GM12875 (cell line): ENCODE measurements at regions not wholly inside any gene's neighbourhood (a gene's known extent, or its start where the extent isn't known, plus 50 kb on each side); places are given as distances from the start of the nearest gene placed in this dataset.

Experiments used
- H3K4me3 ChIP-seq: one replicate; pipeline ENCODE4 v1.5.1; 2011; ENCODE audit warnings: low read depth, low read length, control low read depth
- TF ChIP-seq, protein P1 (sequence below): IDR thresholded peaks from 2 replicates; pipeline ENCODE4 v1.5.1; 2011; ENCODE audit warnings: low read depth, mild to moderate bottlenecking, control low read depth, inconsistent platforms, low read length, moderate library complexity, borderline replicate concordance; ENCODE audit not compliant: insufficient read depth

DNA sequence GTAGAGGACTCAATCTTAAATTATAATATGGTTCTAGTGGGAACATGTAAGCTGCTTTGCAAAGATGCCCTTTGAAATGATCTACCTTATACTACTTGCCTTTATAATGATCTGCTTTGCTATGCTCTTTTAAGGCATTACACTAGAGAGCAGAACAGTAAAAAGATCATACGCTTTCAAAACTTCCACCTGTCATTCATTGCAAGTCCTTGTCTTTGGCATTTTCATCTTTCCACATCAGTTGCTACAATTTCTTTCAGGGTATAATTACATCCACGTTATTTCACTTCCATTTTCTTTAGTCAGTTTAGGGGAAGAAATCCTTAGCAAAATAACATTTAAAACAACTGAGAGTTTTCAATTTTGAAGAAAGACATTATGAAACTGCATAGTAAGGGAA lies 80.3 kb downstream of the ACTBL2 start:
- no peak overlapping the region for H3K4me3 ChIP-seq
- TF ChIP-seq, protein P1, sequence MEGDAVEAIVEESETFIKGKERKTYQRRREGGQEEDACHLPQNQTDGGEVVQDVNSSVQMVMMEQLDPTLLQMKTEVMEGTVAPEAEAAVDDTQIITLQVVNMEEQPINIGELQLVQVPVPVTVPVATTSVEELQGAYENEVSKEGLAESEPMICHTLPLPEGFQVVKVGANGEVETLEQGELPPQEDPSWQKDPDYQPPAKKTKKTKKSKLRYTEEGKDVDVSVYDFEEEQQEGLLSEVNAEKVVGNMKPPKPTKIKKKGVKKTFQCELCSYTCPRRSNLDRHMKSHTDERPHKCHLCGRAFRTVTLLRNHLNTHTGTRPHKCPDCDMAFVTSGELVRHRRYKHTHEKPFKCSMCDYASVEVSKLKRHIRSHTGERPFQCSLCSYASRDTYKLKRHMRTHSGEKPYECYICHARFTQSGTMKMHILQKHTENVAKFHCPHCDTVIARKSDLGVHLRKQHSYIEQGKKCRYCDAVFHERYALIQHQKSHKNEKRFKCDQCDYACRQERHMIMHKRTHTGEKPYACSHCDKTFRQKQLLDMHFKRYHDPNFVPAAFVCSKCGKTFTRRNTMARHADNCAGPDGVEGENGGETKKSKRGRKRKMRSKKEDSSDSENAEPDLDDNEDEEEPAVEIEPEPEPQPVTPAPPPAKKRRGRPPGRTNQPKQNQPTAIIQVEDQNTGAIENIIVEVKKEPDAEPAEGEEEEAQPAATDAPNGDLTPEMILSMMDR: no peak

DNA sequence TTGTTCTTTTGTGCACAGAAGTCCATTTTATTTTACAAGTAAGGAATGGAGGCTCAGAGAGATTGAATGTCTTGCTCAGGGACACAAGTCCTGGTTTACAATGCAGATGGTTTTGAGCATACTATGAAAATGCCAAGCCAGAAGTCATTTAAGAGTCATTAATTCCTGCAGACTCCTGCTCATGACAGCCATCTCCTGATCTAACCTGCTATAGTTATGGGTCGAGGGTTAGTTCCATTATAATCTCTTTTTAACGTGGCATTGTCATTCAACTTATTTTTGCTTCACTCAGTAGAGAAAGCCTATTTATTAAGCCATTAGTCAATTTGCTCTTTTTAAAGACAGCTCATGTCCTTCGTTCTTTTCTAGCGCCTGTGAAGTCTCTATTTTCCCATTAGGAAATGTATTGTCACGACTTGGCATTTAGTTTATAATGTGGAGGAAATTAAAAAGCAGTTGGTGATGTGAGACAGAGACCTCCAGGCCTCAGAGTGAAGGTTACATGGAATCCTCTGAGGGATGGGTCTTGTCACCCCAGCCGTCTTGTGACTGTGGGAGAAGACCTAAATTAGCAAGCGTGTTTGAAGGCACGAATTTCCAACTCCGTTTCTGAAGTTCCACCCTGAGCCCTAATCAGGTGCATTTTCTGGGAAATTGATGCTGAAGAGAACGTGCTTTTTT lies 84.1 kb downstream of the ACTBL2 start:
- TF ChIP-seq, protein P1: no peak
- H3K4me3 ChIP-seq: no peak overlapping the region

- H3K4me3 ChIP-seq: no peak overlapping the region
- TF ChIP-seq, protein P1: no peak
Observed at GRCh38 chr5:57396701-57397100, 85.9 kb downstream of the ACTBL2 start.

DNA sequence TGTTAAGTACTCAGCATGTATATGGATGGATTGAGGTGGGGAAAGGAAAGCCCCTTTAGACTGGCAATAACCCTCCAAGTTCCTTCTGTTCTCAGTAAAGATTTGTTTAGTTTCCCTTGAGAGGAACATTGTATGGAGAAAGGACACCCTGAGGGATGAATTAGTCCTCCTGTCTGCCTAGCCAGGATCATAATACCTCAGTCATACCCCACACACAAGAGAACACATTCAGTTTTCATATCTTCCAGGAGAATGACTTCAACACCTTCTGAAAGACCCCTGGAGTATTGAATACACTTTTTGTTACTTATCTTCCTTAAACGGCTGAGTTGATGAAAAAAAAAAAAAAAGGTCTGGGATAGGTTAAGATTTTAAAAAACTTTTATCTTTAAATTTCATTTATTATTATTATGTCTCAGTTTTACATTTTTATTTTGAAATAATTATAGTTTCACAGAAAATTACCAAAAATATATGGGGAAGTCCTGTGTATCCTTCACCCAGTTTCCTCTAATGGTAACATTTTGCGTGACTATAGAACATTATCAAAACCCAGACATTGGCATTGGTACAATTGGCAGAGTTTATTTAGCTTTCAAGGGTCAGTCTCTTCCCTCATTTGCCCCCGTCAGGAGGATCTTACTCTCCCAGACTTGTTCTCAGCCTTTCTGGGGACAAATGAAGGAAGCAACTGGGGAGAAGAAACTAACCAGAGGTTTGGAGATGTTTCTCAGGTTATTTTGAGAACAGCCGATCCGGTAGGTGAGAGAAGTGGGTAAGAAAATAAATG lies 88.0 kb downstream of the ACTBL2 start:
- no peak overlapping the region for H3K4me3 ChIP-seq
- TF ChIP-seq, protein P1: no peak

DNA sequence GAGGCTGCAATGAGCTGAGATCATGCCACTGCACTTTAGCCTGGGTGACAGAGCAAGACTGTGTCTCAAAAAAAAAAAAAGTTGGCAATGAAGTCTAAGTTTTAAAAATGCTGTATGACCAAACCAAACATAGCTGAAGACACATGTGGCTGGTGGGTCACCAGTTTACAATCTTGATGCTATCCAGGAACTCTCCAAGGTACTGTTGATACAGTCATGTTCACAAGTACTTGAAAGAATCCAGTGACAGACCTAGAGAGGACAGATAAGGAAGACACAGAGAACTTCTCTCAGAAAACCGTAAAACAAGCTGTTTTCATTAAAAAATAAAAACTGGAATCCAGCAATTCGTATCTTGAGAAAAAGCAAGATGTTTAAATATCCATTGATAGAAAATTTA lies 95.7 kb downstream of the ACTBL2 start:
- no peak overlapping the region for H3K4me3 ChIP-seq
- TF ChIP-seq, protein P1: no peak

- no peak overlapping the region for H3K4me3 ChIP-seq
- TF ChIP-seq, protein P1: no peak
Observed at GRCh38 chr5:57383093-57383861, 99.3 kb downstream of the ACTBL2 start.

GRCh38 chr5:57382655-57383054 lies 100.0 kb downstream of the ACTBL2 start:
- TF ChIP-seq, protein P1: no peak
- H3K4me3 ChIP-seq: no peak overlapping the region
